HG03066 (cell line): ENCODE measurements at regions not wholly inside any gene's neighbourhood (a gene's known extent, or its start where the extent isn't known, plus 50 kb on each side); places are given as distances from the start of the nearest gene placed in this dataset.
"Not testable (repeated sequence)": the region's sequence is repeated elsewhere in the genome, so short reads cannot be mapped to it uniquely, and the experiment has no call there.

ENCODE experiments used
- ATAC-seq: cut with Tn5 transposase; IDR thresholded peaks from one replicate; pipeline ENCODE4 v1.9.1; 2021; ENCODE audit warnings: low read depth; ENCODE audit not compliant: unreplicated experiment

GRCh38 chr10:78645169-78645686 is 423.5 kb upstream of the ZMIZ1 start:
- ATAC-seq, result no peak

- no peak for ATAC-seq
These were observed 422.8 kb upstream of the ZMIZ1 start for GRCh38 chr10:78645975-78646374.

- ATAC-seq, result no peak
These were observed 420.4 kb upstream of the ZMIZ1 start for GRCh38 chr10:78648256-78648860.

- ATAC-seq, result no peak
These were observed 419.3 kb upstream of the ZMIZ1 start for GRCh38 chr10:78649429-78649828.

GRCh38 chr10:78650122-78650521 is 418.6 kb upstream of the ZMIZ1 start:
- ATAC-seq, result no peak

- no peak for ATAC-seq
These were observed 417.5 kb upstream of the ZMIZ1 start for GRCh38 chr10:78651287-78651686.

- ATAC-seq, result no peak
These were observed 415.2 kb upstream of the ZMIZ1 start for GRCh38 chr10:78653555-78653954.

- ATAC-seq, result no peak
These were observed 414.6 kb upstream of the ZMIZ1 start for GRCh38 chr10:78654047-78654590.

GRCh38 chr10:78655979-78656378 is 412.8 kb upstream of the ZMIZ1 start:
- ATAC-seq, result no peak

GRCh38 chr10:78656417-78657162 is 412.2 kb upstream of the ZMIZ1 start:
- no peak for ATAC-seq

GRCh38 chr10:78657163-78657861 is 411.5 kb upstream of the ZMIZ1 start:
- ATAC-seq, result no peak

GRCh38 chr10:78657862-78658165 is 411.0 kb upstream of the ZMIZ1 start:
- no peak for ATAC-seq

GRCh38 chr10:78658645-78659597 is 409.8 kb upstream of the ZMIZ1 start:
- ATAC-seq, result peak; percentile 63

GRCh38 chr10:78659598-78659967 is 409.2 kb upstream of the ZMIZ1 start:
- ATAC-seq, result no peak

- ATAC-seq, result no peak
These were observed 408.2 kb upstream of the ZMIZ1 start for GRCh38 chr10:78660446-78661106.

- ATAC-seq, result no peak
These were observed 405.0 kb upstream of the ZMIZ1 start for GRCh38 chr10:78663721-78664120.

GRCh38 chr10:78664929-78665553 is 403.7 kb upstream of the ZMIZ1 start:
- ATAC-seq, result no peak

GRCh38 chr10:78672918-78673317 is 395.8 kb upstream of the ZMIZ1 start:
- no peak for ATAC-seq

- not testable (repeated sequence) for ATAC-seq
These were observed 387.6 kb upstream of the ZMIZ1 start for GRCh38 chr10:78681141-78681540.
